GM12878 (cell line): ENCODE measurements at regions not wholly inside any gene's neighbourhood (a gene's known extent, or its start where the extent isn't known, plus 50 kb on each side); places are given as distances from the start of the nearest gene placed in this dataset.

ENCODE experiments used
- ATAC-seq: fragments of 200-7000 bp; cut with Tn5 transposase; 3 replicates; pipeline ENCODE4 v1.9.1; 2020; ENCODE audit warnings: mild to moderate bottlenecking, moderate library complexity
- BruUV-seq: library from RNA; stranded (reverse); fragments of 400-500 nt; replicated peaks from 2 replicates; lab custom pipeline; 2021; lab: Mats Ljungman, UMichigan
- CTCF ChIA-PET: fragments of 300-600 bp; sonication (Branson Sonifier 250); formaldehyde crosslinking; extraction: SDS; loops from one replicate; lab custom pipeline; 2021; ENCODE audit warnings: inconsistent platforms; lab: Yijun Ruan, JAX
- POLR2A ChIA-PET: fragments of 350-600 bp; formaldehyde crosslinking; extraction: SDS; loops from one replicate; lab custom pipeline; 2021; ENCODE audit warnings: inconsistent platforms; lab: Charles Lee
- RAD21 ChIA-PET: fragments of 300-600 bp; sonication (Branson Sonifier 250); formaldehyde crosslinking; loops from one replicate; lab custom pipeline; 2023; ENCODE audit warnings: antibody characterized with exemption; ENCODE audit not compliant: unreplicated experiment; lab: Charles Lee
- SMC1A ChIA-PET: fragments of 300-600 bp; sonication (Branson Sonifier 250); formaldehyde crosslinking; loops from one replicate; lab custom pipeline; 2023; ENCODE audit not compliant: unreplicated experiment, uncharacterized antibody; lab: Charles Lee
- DNase-seq: peaks from one replicate; pipeline ENCODE4 v3.0.0-alpha.2; 2011; ENCODE audit warnings: low read depth, low spot score
- FAIRE-seq: peaks from 3 replicates; lab custom pipeline; 2011; peaks lifted over from hg19 to GRCh38; lab: Jason Lieb, UNC
- H2AFZ ChIP-seq: 2 replicates; pipeline ENCODE4 v1.6.0; 2011; ENCODE audit warnings: low read depth, low read length, control low read depth; ENCODE audit not compliant: control insufficient read depth
- H3K27ac ChIP-seq: 2 replicates; pipeline ENCODE4 v1.5.1; 2011; ENCODE audit warnings: control low read depth; ENCODE audit not compliant: control insufficient read depth, insufficient read depth
- H3K27me3 ChIP-seq, 2 experiments: replicated peaks in 1 of 2; 2 replicates each; pipeline versions ENCODE4 v1.6.0 to v1.6.1; 2011; ENCODE audit warnings: low read length in 1 of 2; ENCODE audit not compliant: control insufficient read depth in 2 of 2, insufficient read depth in 2 of 2
- H3K36me3 ChIP-seq, 2 experiments: 2 replicates each; pipeline ENCODE4 v1.5.1; 2011; ENCODE audit warnings: low read length in 1 of 2; ENCODE audit not compliant: control insufficient read depth in 2 of 2, insufficient read depth in 2 of 2
- H3K4me1 ChIP-seq: 2 replicates; pipeline ENCODE4 v1.6.1; 2011; ENCODE audit warnings: mild to moderate bottlenecking, low read length, moderate library complexity, mixed read lengths; ENCODE audit not compliant: control insufficient read depth, insufficient read depth
- H3K4me2 ChIP-seq: 2 replicates; pipeline ENCODE4 v1.6.0; 2011; ENCODE audit warnings: control low read depth; ENCODE audit not compliant: control insufficient read depth, insufficient read depth
- H3K4me3 ChIP-seq: fragments of 200-600 bp; sonication (generic); 2 replicates; pipeline ENCODE4 v1.5.1; 2016
- H3K79me2 ChIP-seq: 2 replicates; pipeline ENCODE4 v1.6.0; 2011; ENCODE audit warnings: low read length; ENCODE audit not compliant: control insufficient read depth, insufficient read depth
- H3K9ac ChIP-seq: 2 replicates; pipeline ENCODE4 v1.8.0; 2011; ENCODE audit warnings: low read length, control low read depth, mixed read lengths; ENCODE audit not compliant: control insufficient read depth, insufficient read depth
- H3K9me3 ChIP-seq: replicated peaks from 3 replicates; pipeline ENCODE4 v1.5.1; 2011; ENCODE audit warnings: mild to moderate bottlenecking, low read length; ENCODE audit not compliant: control insufficient read depth, insufficient read depth
- H4K20me1 ChIP-seq: 2 replicates; pipeline ENCODE4 v1.6.0; 2011; ENCODE audit not compliant: control insufficient read depth, insufficient read depth
- BACH1 ChIP-seq: fragments of 450-650 bp; IDR thresholded peaks from 2 replicates; pipeline ENCODE4 v1.6.1; 2017; ENCODE audit warnings: mild to moderate bottlenecking, borderline replicate concordance
- BCL11A ChIP-seq: IDR thresholded peaks from 2 replicates; pipeline ENCODE4 v1.6.1; 2011; ENCODE audit warnings: low read depth, low read length
- CBX5 ChIP-seq: sonication (generic); IDR thresholded peaks from 2 replicates; pipeline ENCODE4 v1.6.1; 2016; ENCODE audit warnings: low read depth, moderate library complexity, mild to moderate bottlenecking, inconsistent platforms
- CREM ChIP-seq: IDR thresholded peaks from 2 replicates; pipeline ENCODE4 v1.6.1; 2014; ENCODE audit warnings: antibody characterized with exemption, low read depth
- EED ChIP-seq: sonication (generic); IDR thresholded peaks from 2 replicates; pipeline ENCODE4 v1.6.1; 2016; ENCODE audit warnings: antibody characterized with exemption, low read depth
- ETV6 ChIP-seq, 2 experiments: fragments of 450-650 bp in 1 of 2; IDR thresholded peaks in 1 of 2; conservative IDR thresholded peaks in 1 of 2; 2 replicates each; pipeline ENCODE4 v1.6.1; 2014; ENCODE audit warnings: antibody characterized with exemption in 1 of 2, borderline replicate concordance in 1 of 2, low read depth in 1 of 2, mild to moderate bottlenecking in 1 of 2, moderate library complexity in 1 of 2
- JUND ChIP-seq: IDR thresholded peaks from 2 replicates; pipeline ENCODE4 v1.6.1; 2012; ENCODE audit warnings: low read depth, mild to moderate bottlenecking, low read length, improper control_type of control experiment, moderate library complexity
- NFYA ChIP-seq: IDR thresholded peaks from 2 replicates; pipeline ENCODE4 v1.6.1; 2011; ENCODE audit warnings: low read depth, mild to moderate bottlenecking, low read length, improper control_type of control experiment, borderline replicate concordance
- PAX5 ChIP-seq: IDR thresholded peaks from 2 replicates; pipeline ENCODE4 v1.6.1; 2011; ENCODE audit warnings: low read depth, low read length, borderline replicate concordance
- POLR2A ChIP-seq: IDR thresholded peaks from 2 replicates; pipeline ENCODE4 v1.6.1; 2011; ENCODE audit warnings: low read depth, mild to moderate bottlenecking, low read length
- POLR2AphosphoS2 ChIP-seq: IDR thresholded peaks from 2 replicates; pipeline ENCODE4 v1.6.1; 2011; ENCODE audit warnings: low read depth, mild to moderate bottlenecking, low read length, improper control_type of control experiment, moderate library complexity
- SREBF1 ChIP-seq: IDR thresholded peaks from 2 replicates; pipeline ENCODE4 v1.6.1; 2012; ENCODE audit warnings: mild to moderate bottlenecking, low read length
- WGBS: methylation state at CpG from one replicate; pipeline ENCODE4 v1.1.6; 2016; ENCODE audit warnings: low lambda C conversion rate; ENCODE audit not compliant: insufficient replicate concordance, insufficient coverage; ENCODE audit errors: missing lambda C conversion rate; 5-methylcytosine and 5-hydroxymethylcytosine counted together
- in situ Hi-C: fragments of 300-500 bp; cut with MboI; formaldehyde crosslinking; loops from 9 replicates; pipeline ENCODE4 v1.14.3; 2018; ENCODE audit warnings: mixed read lengths
- intact Hi-C: fragments of 100-400 bp; cut with micrococcal nuclease; formaldehyde crosslinking; loops from one replicate; pipeline ENCODE4 v1.14.2; 2022; ENCODE audit not compliant: unreplicated experiment
- TF ChIP-seq, protein P1 (sequence below): IDR thresholded peaks from 2 replicates; pipeline ENCODE4 v1.6.1; 2012; ENCODE audit warnings: low read depth, low read length, improper control_type of control experiment
- TF ChIP-seq, protein P2 (sequence below): IDR thresholded peaks from 2 replicates; pipeline ENCODE4 v1.6.1; 2011; ENCODE audit warnings: low read depth, mild to moderate bottlenecking, low read length, moderate library complexity, borderline replicate concordance; ENCODE audit errors: extremely low read depth
- TF ChIP-seq, protein P3 (sequence below): fragments of 450-650 bp; IDR thresholded peaks from 2 replicates; pipeline ENCODE4 v1.6.1; 2016; ENCODE audit warnings: mild to moderate bottlenecking

DNA sequence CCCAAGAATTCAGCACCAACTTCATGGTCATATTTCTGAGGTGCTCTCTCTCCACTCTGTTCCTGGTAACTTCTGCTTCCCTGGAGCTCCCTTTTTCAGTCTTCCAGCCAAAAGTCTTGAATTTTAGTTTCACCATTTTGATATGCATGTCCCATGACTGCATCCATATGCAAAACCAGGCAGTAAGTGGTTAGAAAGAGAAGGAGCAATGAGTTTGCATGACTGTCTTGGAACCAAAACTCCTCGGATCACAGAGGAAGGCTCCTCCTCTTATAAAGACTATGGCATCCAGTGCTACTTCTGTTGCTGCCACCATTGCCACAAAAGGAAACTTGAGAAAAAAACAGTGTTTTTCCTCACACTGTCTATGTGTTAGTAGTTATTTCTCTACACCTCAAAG is 269.1 kb upstream of the GLI3 start:
- SMC1A ChIA-PET, result no interaction called here
- H3K79me2 ChIP-seq, result no peaks in the 10 kb centered on the region
- no peaks in the 10 kb centered on the region for H3K9me3 ChIP-seq
- no peak overlapping the region for H3K4me3 ChIP-seq
- no TSS peak for BruUV-seq
- intact Hi-C loops (no loop called here), in situ Hi-C loops (no loop called here)
- no peaks in the 10 kb centered on the region for H3K27me3 ChIP-seq
- no peak for DNase-seq
- H3K27ac ChIP-seq, result no peak overlapping the region
- no peak for ATAC-seq
- no peak for TF ChIP-seq PAX5
- no peak for TF ChIP-seq EED
- no peak for TF ChIP-seq POLR2AphosphoS2
- no peak for TF ChIP-seq CBX5
- TF ChIP-seq, protein P1, sequence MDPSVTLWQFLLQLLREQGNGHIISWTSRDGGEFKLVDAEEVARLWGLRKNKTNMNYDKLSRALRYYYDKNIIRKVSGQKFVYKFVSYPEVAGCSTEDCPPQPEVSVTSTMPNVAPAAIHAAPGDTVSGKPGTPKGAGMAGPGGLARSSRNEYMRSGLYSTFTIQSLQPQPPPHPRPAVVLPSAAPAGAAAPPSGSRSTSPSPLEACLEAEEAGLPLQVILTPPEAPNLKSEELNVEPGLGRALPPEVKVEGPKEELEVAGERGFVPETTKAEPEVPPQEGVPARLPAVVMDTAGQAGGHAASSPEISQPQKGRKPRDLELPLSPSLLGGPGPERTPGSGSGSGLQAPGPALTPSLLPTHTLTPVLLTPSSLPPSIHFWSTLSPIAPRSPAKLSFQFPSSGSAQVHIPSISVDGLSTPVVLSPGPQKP, result no peak
- no peak for TF ChIP-seq NFYA
- no peak for TF ChIP-seq SREBF1
- TF ChIP-seq, protein P2, sequence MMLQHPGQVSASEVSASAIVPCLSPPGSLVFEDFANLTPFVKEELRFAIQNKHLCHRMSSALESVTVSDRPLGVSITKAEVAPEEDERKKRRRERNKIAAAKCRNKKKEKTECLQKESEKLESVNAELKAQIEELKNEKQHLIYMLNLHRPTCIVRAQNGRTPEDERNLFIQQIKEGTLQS, result no peak
- no peak for TF ChIP-seq ETV6 (conservative IDR thresholded peaks at IDR 0.05 in 1 of 2, IDR thresholded peaks at IDR 0.05 in 1 of 2; ENCODE audit: borderline replicate concordance in 1 of 2, low read depth in 1 of 2)
- TF ChIP-seq JUND, result no peak
- no peak for TF ChIP-seq CREM
- TF ChIP-seq, protein P3, sequence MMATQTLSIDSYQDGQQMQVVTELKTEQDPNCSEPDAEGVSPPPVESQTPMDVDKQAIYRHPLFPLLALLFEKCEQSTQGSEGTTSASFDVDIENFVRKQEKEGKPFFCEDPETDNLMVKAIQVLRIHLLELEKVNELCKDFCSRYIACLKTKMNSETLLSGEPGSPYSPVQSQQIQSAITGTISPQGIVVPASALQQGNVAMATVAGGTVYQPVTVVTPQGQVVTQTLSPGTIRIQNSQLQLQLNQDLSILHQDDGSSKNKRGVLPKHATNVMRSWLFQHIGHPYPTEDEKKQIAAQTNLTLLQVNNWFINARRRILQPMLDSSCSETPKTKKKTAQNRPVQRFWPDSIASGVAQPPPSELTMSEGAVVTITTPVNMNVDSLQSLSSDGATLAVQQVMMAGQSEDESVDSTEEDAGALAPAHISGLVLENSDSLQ, result no peak
- TF ChIP-seq BACH1, result no peak
- no peak for TF ChIP-seq BCL11A
- TF ChIP-seq POLR2A, result no peak
- H2AFZ ChIP-seq, result no peak overlapping the region
- RAD21 ChIA-PET, result no interaction called here
- H3K9ac ChIP-seq, result no peak overlapping the region
- FAIRE-seq, result no peak
- H3K36me3 ChIP-seq, result no peaks in the 10 kb centered on the region
- no peaks in the 10 kb centered on the region for H4K20me1 ChIP-seq
- CTCF ChIA-PET, result no interaction called here
- H3K4me2 ChIP-seq, result no peak overlapping the region
- WGBS, result 0% methylated on average over 1 of the region's 1 CpG
- POLR2A ChIA-PET, result no interaction called here
- H3K4me1 ChIP-seq, result no peaks in the 10 kb centered on the region
